Upper lobe of left lung (tissue), 6 donors: ENCODE measurements at regions not wholly inside any gene's neighbourhood (a gene's known extent, or its start where the extent isn't known, plus 50 kb on each side); places are given as distances from the start of the nearest gene placed in this dataset.

Source experiments
- ATAC-seq, 2 donors: fragments of 200-7000 bp; cut with Tn5 transposase; one replicate each; pipeline ENCODE4 v1.9.1; 2022; ENCODE audit warnings: mild to moderate bottlenecking in 2 of 2, moderate library complexity in 2 of 2; ENCODE audit not compliant: low FRiP score in 2 of 2
- DNase-seq, 2 donors: peaks; one replicate each; pipeline ENCODE4 v3.0.0-alpha.2; 2019 to 2020
- H3K27ac ChIP-seq, 4 donors: fragments of 200-600 bp; sonication (generic); one replicate each; pipeline ENCODE4 v1.5.1; 2016 to 2019
- H3K27me3 ChIP-seq, 4 donors: fragments of 200-600 bp; sonication (generic); one replicate each; pipeline ENCODE4 v1.5.1; 2017 to 2019
- H3K36me3 ChIP-seq, 4 donors: fragments of 200-600 bp; sonication (generic); one replicate each; pipeline ENCODE4 v1.5.1; 2016 to 2019
- H3K4me1 ChIP-seq, 4 donors: fragments of 200-600 bp; sonication (generic); one replicate each; pipeline ENCODE4 v1.5.1; 2018 to 2019
- H3K4me3 ChIP-seq, 4 donors: fragments of 200-600 bp; sonication (generic); one replicate each; pipeline ENCODE4 v1.5.1; 2017 to 2019; ENCODE audit warnings: mild to moderate bottlenecking in 2 of 4, moderate library complexity in 1 of 4
- H3K9me3 ChIP-seq, 4 donors: fragments of 200-600 bp; sonication (generic); one replicate each; pipeline ENCODE4 v1.5.1; 2018 to 2019
- CTCF ChIP-seq, 6 experiments: fragments of 450-650 bp in 4 of 6; fragments of 200-600 bp in 2 of 6; sonication (generic) in 2 of 6; IDR thresholded peaks; one replicate each; pipeline ENCODE4 v1.5.1; 2016 to 2019; ENCODE audit warnings: antibody characterized with exemption in 6 of 6
- EP300 ChIP-seq, 4 donors: sonication (generic); formaldehyde crosslinking; IDR thresholded peaks; one replicate each; pipeline ENCODE4 v1.5.1; 2017; ENCODE audit warnings: antibody characterized with exemption in 4 of 4, control low read depth in 2 of 4
- POLR2A ChIP-seq, 4 donors: fragments of 450-650 bp; IDR thresholded peaks; one replicate each; pipeline ENCODE4 v1.5.1; 2016 to 2017; ENCODE audit warnings: antibody characterized with exemption in 4 of 4, mild to moderate bottlenecking in 2 of 4
- POLR2AphosphoS5 ChIP-seq, 2 donors: sonication (generic); formaldehyde crosslinking; IDR thresholded peaks; one replicate each; pipeline ENCODE4 v1.5.1; 2017; ENCODE audit warnings: antibody characterized with exemption in 2 of 2
- WGBS, 2 donors: methylation state at CpG; one replicate each; pipeline ENCODE4 v1.1.5; 2017 to 2018; 5-methylcytosine and 5-hydroxymethylcytosine counted together
- donor health status: DM: no; HTN: no; CAD: no; lungs with moderate emphysema.
- donor health status: DM: no; HTN: yes; CAD: no; lungs with severe emphysema.

GRCh38 chr10:131641231-131641630 is 259.6 kb upstream of the PPP2R2D start:
- H3K9me3 ChIP-seq, result peaks cover 0 to 9% (median 7%) of the 10 kb centered on the region in 4 donors
- 32 to 40% methylated on average over 4 of the region's 4 CpGs for WGBS, 2 donors
- H3K27ac ChIP-seq, result peak overlapping the region in 1 of 4 donors; percentile 28
- ATAC-seq (peak in 1 of 2 donors; percentile 86), DNase-seq (peak in 1 of 2 donors; percentile 91)
- H3K4me3 ChIP-seq, result no peak overlapping the region
- no peak for TF ChIP-seq CTCF (IDR thresholded peaks at IDR 0.05)
- TF ChIP-seq EP300 (IDR thresholded peaks at IDR 0.05), result peak in 1 of 4 donors; percentile 80
- no peak for TF ChIP-seq POLR2A (IDR thresholded peaks at IDR 0.05)
- peak in 1 of 2 donors; percentile 48 for TF ChIP-seq POLR2AphosphoS5 (IDR thresholded peaks at IDR 0.05)
- H3K4me1 ChIP-seq, result no peaks in the 10 kb centered on the region
- no peaks in the 10 kb centered on the region for H3K36me3 ChIP-seq
- H3K27me3 ChIP-seq, result no peaks in the 10 kb centered on the region

GRCh38 chr10:131641898-131642297 is 258.9 kb upstream of the PPP2R2D start:
- no peak overlapping the region for H3K27ac ChIP-seq
- H3K4me1 ChIP-seq, result peaks cover 0 to 4% (median 0%) of the 10 kb centered on the region in 4 donors
- no peaks in the 10 kb centered on the region for H3K27me3 ChIP-seq
- H3K4me3 ChIP-seq, result no peak overlapping the region
- TF ChIP-seq POLR2A (IDR thresholded peaks at IDR 0.05) (no peak), CTCF (IDR thresholded peaks at IDR 0.05) (no peak), EP300 (IDR thresholded peaks at IDR 0.05) (no peak), POLR2AphosphoS5 (IDR thresholded peaks at IDR 0.05) (no peak)
- no peak for DNase-seq
- H3K36me3 ChIP-seq, result no peaks in the 10 kb centered on the region
- 53 to 67% methylated on average over 4 of the region's 4 CpGs for WGBS, 2 donors
- no peak for ATAC-seq
- peaks cover 0 to 9% (median 7%) of the 10 kb centered on the region in 4 donors for H3K9me3 ChIP-seq

GRCh38 chr10:131642966-131643365 is 257.8 kb upstream of the PPP2R2D start:
- no peak for ATAC-seq
- no peak for TF ChIP-seq POLR2AphosphoS5 (IDR thresholded peaks at IDR 0.05)
- TF ChIP-seq POLR2A (IDR thresholded peaks at IDR 0.05), result no peak
- TF ChIP-seq EP300 (IDR thresholded peaks at IDR 0.05), result no peak
- TF ChIP-seq CTCF (IDR thresholded peaks at IDR 0.05), result no peak
- DNase-seq, result no peak
- H3K4me3 ChIP-seq, result no peak overlapping the region
- H3K9me3 ChIP-seq, result peaks cover 0 to 9% (median 7%) of the 10 kb centered on the region in 4 donors
- WGBS, 2 donors, result 70 to 82% methylated on average over 3 to 4 of the region's 4 CpGs
- H3K36me3 ChIP-seq, result no peaks in the 10 kb centered on the region
- peaks cover 0 to 4% (median 0%) of the 10 kb centered on the region in 4 donors for H3K4me1 ChIP-seq
- H3K27me3 ChIP-seq, result no peaks in the 10 kb centered on the region
- H3K27ac ChIP-seq, result no peak overlapping the region

GRCh38 chr10:131644289-131644688 is 256.5 kb upstream of the PPP2R2D start:
- Histone ChIP-seq H3K27ac (no peak overlapping the region), H3K9me3 (peaks cover 0 to 7% (median 5%) of the 10 kb centered on the region in 4 donors), H3K27me3 (no peaks in the 10 kb centered on the region), H3K4me1 (peaks cover 0 to 4% (median 0%) of the 10 kb centered on the region in 4 donors), H3K36me3 (no peaks in the 10 kb centered on the region), H3K4me3 (no peak overlapping the region)
- TF ChIP-seq POLR2AphosphoS5 (IDR thresholded peaks at IDR 0.05), result no peak
- no peak for TF ChIP-seq EP300 (IDR thresholded peaks at IDR 0.05)
- TF ChIP-seq CTCF (IDR thresholded peaks at IDR 0.05), result no peak
- no peak for TF ChIP-seq POLR2A (IDR thresholded peaks at IDR 0.05)
- ATAC-seq (peak in 1 of 2 donors; percentile 89), DNase-seq (no peak)
- WGBS, 2 donors, result 61 to 64% methylated on average over 14 of the region's 14 CpGs
